Adrenal gland (tissue), 9 donors: ENCODE measurements at regions not wholly inside any gene's neighbourhood (a gene's known extent, or its start where the extent isn't known, plus 50 kb on each side); places are given as distances from the start of the nearest gene placed in this dataset.

Experiments used
- DNase-seq, 7 donors: peaks; one replicate each; pipeline ENCODE4 v3.0.0-alpha.2; 2019 to 2020
- H3K27ac ChIP-seq, 5 donors: fragments of 200-600 bp; sonication (generic) in 4 of 5; 1 replicate in 3 of 5; 2 replicates in 2 of 5; pipeline versions ENCODE4 v1.5.1 to v1.8.0; 2016 to 2020; ENCODE audit warnings: mild to moderate bottlenecking in 1 of 5
- H3K27me3 ChIP-seq: fragments of 200-600 bp; 2 replicates; pipeline ENCODE4 v1.8.0; 2021
- H3K36me3 ChIP-seq, 2 donors: fragments of 200-600 bp; replicated peaks in 1 of 2; 1 replicate in 1 of 2; 2 replicates in 1 of 2; pipeline versions ENCODE4 v1.5.1 to v1.8.0; 2018 to 2022
- H3K4me1 ChIP-seq, 2 donors: fragments of 200-600 bp; replicated peaks in 1 of 2; 1 replicate in 1 of 2; 2 replicates in 1 of 2; pipeline versions ENCODE4 v1.5.1 to v1.8.0; 2018 to 2021
- H3K4me3 ChIP-seq, 4 donors: fragments of 200-600 bp; sonication (generic) in 3 of 4; one replicate each; pipeline ENCODE4 v1.5.1; 2016 to 2018
- H3K9me3 ChIP-seq, 3 donors: fragments of 200-600 bp; sonication (generic) in 1 of 3; replicated peaks in 1 of 3; 1 replicate in 2 of 3; 2 replicates in 1 of 3; pipeline versions ENCODE4 v1.5.1 to v1.8.0; 2016 to 2021
- POLR2A ChIP-seq, 2 donors: fragments of 450-650 bp; IDR thresholded peaks; one replicate each; pipeline ENCODE4 v1.6.1; 2017; ENCODE audit warnings: antibody characterized with exemption in 2 of 2, mild to moderate bottlenecking in 2 of 2, moderate library complexity in 1 of 2
- WGBS, 4 donors: extraction: QIAGEN DNeasy Blood & Tissue Kit in 2 of 4; methylation state at CpG; one replicate each; pipeline versions ENCODE4 v1.1.5 to v1.1.7; 2013 to 2017; 5-methylcytosine and 5-hydroxymethylcytosine counted together
- intact Hi-C, 2 donors: fragments of 100-400 bp; cut with DNase I; formaldehyde crosslinking; loops; one replicate each; pipeline versions ENCODE4 v1.14.1 to v1.15.0; 2022 to 2023
- TF ChIP-seq, protein P1 (sequence below), 6 experiments: fragments of 450-650 bp in 4 of 6; fragments of 200-600 bp in 2 of 6; sonication (generic) in 1 of 6; IDR thresholded peaks; 1 replicate in 5 of 6; 2 replicates in 1 of 6; pipeline versions ENCODE4 v1.5.1 to v1.8.0; 2016 to 2021; ENCODE audit warnings: antibody characterized with exemption in 6 of 6, mild to moderate bottlenecking in 2 of 6, moderate library complexity in 1 of 6
- donor health status: healthy with polysubstance abuse.
- donor health status: Bipolar disorder and iron deficiency.
- donor health status: DM: yes; HTN: yes; CAD: no.
- donor health status: DM: no; HTN: no; CAD: no.
- donor health status: DM: no; HTN: no; CAD: no.

GRCh38 chr16:64545768-64546167 is 576.1 kb downstream of the CDH11 start:
- Histone ChIP-seq H3K4me1 (no peaks in the 10 kb centered on the region), H3K36me3 (no peaks in the 10 kb centered on the region), H3K27me3 (no peaks in the 10 kb centered on the region), H3K9me3 (no peaks in the 10 kb centered on the region), H3K27ac (no peak overlapping the region), H3K4me3 (no peak overlapping the region)
- no peak for TF ChIP-seq POLR2A (IDR thresholded peaks at IDR 0.05)
- TF ChIP-seq, protein P1, sequence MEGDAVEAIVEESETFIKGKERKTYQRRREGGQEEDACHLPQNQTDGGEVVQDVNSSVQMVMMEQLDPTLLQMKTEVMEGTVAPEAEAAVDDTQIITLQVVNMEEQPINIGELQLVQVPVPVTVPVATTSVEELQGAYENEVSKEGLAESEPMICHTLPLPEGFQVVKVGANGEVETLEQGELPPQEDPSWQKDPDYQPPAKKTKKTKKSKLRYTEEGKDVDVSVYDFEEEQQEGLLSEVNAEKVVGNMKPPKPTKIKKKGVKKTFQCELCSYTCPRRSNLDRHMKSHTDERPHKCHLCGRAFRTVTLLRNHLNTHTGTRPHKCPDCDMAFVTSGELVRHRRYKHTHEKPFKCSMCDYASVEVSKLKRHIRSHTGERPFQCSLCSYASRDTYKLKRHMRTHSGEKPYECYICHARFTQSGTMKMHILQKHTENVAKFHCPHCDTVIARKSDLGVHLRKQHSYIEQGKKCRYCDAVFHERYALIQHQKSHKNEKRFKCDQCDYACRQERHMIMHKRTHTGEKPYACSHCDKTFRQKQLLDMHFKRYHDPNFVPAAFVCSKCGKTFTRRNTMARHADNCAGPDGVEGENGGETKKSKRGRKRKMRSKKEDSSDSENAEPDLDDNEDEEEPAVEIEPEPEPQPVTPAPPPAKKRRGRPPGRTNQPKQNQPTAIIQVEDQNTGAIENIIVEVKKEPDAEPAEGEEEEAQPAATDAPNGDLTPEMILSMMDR (IDR thresholded peaks at IDR 0.05) = no peak
- intact Hi-C loops = no loop called here
- 54 to 74% (median 70%) methylated on average over 2 of the region's 2 CpGs for whole genome bisulfite sequencing, 4 donors
- DNase-seq = no peak

- 74 to 87% (median 78%) methylated on average over 1 of the region's 1 CpG for WGBS, 4 donors
- intact Hi-C loops = no loop called here
- Histone ChIP-seq H3K9me3 (no peaks in the 10 kb centered on the region), H3K27ac (no peak overlapping the region), H3K36me3 (no peaks in the 10 kb centered on the region), H3K4me3 (no peak overlapping the region), H3K27me3 (no peaks in the 10 kb centered on the region), H3K4me1 (no peaks in the 10 kb centered on the region)
- TF ChIP-seq, protein P1 (IDR thresholded peaks at IDR 0.05) = no peak
- TF ChIP-seq POLR2A (IDR thresholded peaks at IDR 0.05) = no peak
- DNase-seq = no peak
Observed at GRCh38 chr16:64544859-64545258, 577.0 kb downstream of the CDH11 start.

DNA sequence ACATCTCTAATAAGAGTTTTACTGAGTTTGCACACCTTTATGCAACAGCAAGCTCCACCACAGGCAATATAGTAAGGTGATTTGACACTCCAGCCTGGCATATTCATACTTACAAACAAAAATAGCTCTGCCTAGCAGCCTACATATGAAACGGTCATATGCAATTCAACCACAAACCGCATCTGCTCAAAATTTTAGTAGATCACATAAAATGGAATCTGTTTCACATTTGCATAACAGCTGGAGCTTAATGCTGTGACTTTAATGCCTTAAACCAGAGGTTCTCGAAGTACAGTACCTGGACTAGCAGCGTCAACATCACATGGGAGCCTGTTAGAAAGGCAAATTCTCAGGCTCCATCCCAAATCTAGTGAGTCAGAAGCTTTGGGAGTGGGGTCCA is 578.4 kb downstream of the CDH11 start:
- DNase-seq = no peak
- Histone ChIP-seq H3K27ac (no peak overlapping the region), H3K36me3 (no peaks in the 10 kb centered on the region), H3K9me3 (no peaks in the 10 kb centered on the region), H3K4me3 (no peak overlapping the region), H3K4me1 (no peaks in the 10 kb centered on the region), H3K27me3 (no peaks in the 10 kb centered on the region)
- TF ChIP-seq POLR2A (IDR thresholded peaks at IDR 0.05) = no peak
- TF ChIP-seq, protein P1 (IDR thresholded peaks at IDR 0.05) = no peak
- intact Hi-C loops = no loop called here
- WGBS, 4 donors = 76 to 87% (median 84%) methylated on average over 4 of the region's 4 CpGs

GRCh38 chr16:64543031-64543430 is 578.8 kb downstream of the CDH11 start:
- Histone ChIP-seq H3K4me1 (no peaks in the 10 kb centered on the region), H3K36me3 (no peaks in the 10 kb centered on the region), H3K27me3 (no peaks in the 10 kb centered on the region), H3K9me3 (no peaks in the 10 kb centered on the region), H3K4me3 (no peak overlapping the region), H3K27ac (no peak overlapping the region)
- TF ChIP-seq, protein P1 (IDR thresholded peaks at IDR 0.05) = no peak
- TF ChIP-seq POLR2A (IDR thresholded peaks at IDR 0.05) = no peak
- DNase-seq = no peak
- intact Hi-C loops = no loop called here
- WGBS, 4 donors = 63 to 80% (median 72%) methylated on average over 1 of the region's 1 CpG
